Stimulated activated naive CD8-positive, alpha-beta T cell treated with anti-CD3 and anti-CD28 coated beads, Interleukin-15, Interleukin-2, amounts not matched to agents 100 U/mL and 50 U/mL, for 24 hours (primary cell): ENCODE measurements at regions not wholly inside any gene's neighbourhood (a gene's known extent, or its start where the extent isn't known, plus 50 kb on each side); places are given as distances from the start of the nearest gene placed in this dataset.
A peak's percentile ranks its signal among the peaks of the same experiment; 100 is the strongest.

Experiments used
- ATAC-seq: fragments of 150-1000 bp; cut with Tn5 transposase; one replicate; pipeline ENCODE4 v1.10.0; 2021
- DNase-seq: peaks from one replicate; pipeline ENCODE4 v3.0.0; 2021

- DNase-seq (no peak), ATAC-seq (no peak)
Observed at GRCh38 chr4:14716691-14717090, 285.6 kb upstream of the CPEB2 start.

GRCh38 chr4:14719053-14719452, 283.2 kb upstream of the CPEB2 start:
- ATAC-seq (no peak), DNase-seq (no peak)

GRCh38 chr4:14726441-14726840, 275.8 kb upstream of the CPEB2 start:
- DNase-seq, result no peak
- ATAC-seq, result no peak

- DNase-seq (no peak), ATAC-seq (no peak)
Observed at GRCh38 chr4:14726877-14727361, 275.4 kb upstream of the CPEB2 start.

- no peak for DNase-seq
- ATAC-seq, result no peak
Observed at GRCh38 chr4:14729282-14730000, 272.8 kb upstream of the CPEB2 start.

- no peak for ATAC-seq
- no peak for DNase-seq
Observed at GRCh38 chr4:14742054-14742453, 260.2 kb upstream of the CPEB2 start.

GRCh38 chr4:14743172-14743571, 259.1 kb upstream of the CPEB2 start:
- DNase-seq, result no peak
- no peak for ATAC-seq

GRCh38 chr4:14743601-14744000, 258.7 kb upstream of the CPEB2 start:
- DNase-seq, result no peak
- no peak for ATAC-seq

GRCh38 chr4:14744346-14744745, 257.9 kb upstream of the CPEB2 start:
- no peak for DNase-seq

GRCh38 chr4:14749910-14750309, 252.4 kb upstream of the CPEB2 start:
- peak; percentile 6 for DNase-seq
- no peak for ATAC-seq

More at GRCh38 chr4:14744346-14744745, 257.9 kb upstream of the CPEB2 start:
- ATAC-seq, result no peak

GRCh38 chr4:14752341-14753046, 249.8 kb upstream of the CPEB2 start:
- DNase-seq (no peak), ATAC-seq (no peak)

GRCh38 chr4:14767142-14767541, 235.1 kb upstream of the CPEB2 start:
- DNase-seq (no peak), ATAC-seq (peak; percentile 30)

GRCh38 chr4:14768449-14768848, 233.8 kb upstream of the CPEB2 start:
- ATAC-seq (peak; percentile 16), DNase-seq (no peak)

GRCh38 chr4:14769993-14770392, 232.3 kb upstream of the CPEB2 start:
- no peak for DNase-seq
- ATAC-seq, result no peak

GRCh38 chr4:14771094-14771493, 231.2 kb upstream of the CPEB2 start:
- ATAC-seq, result no peak

GRCh38 chr4:14771504-14772175, 230.6 kb upstream of the CPEB2 start:
- DNase-seq, result no peak
- ATAC-seq, result no peak

More at GRCh38 chr4:14771094-14771493, 231.2 kb upstream of the CPEB2 start:
- DNase-seq, result no peak

- ATAC-seq (peak; percentile 32), DNase-seq (no peak)
Observed at GRCh38 chr4:14772388-14772787, 229.9 kb upstream of the CPEB2 start.

- peak; percentile 50 for DNase-seq
- peak; percentile 96 for ATAC-seq
Observed at GRCh38 chr4:14783011-14783877, 219.0 kb upstream of the CPEB2 start.

GRCh38 chr4:14787221-14787620, 215.1 kb upstream of the CPEB2 start:
- ATAC-seq (no peak), DNase-seq (no peak)

GRCh38 chr4:14787894-14788293, 214.4 kb upstream of the CPEB2 start:
- ATAC-seq (no peak), DNase-seq (no peak)

GRCh38 chr4:14790494-14790893, 211.8 kb upstream of the CPEB2 start:
- DNase-seq (no peak), ATAC-seq (peak; percentile 60)

GRCh38 chr4:14792702-14793227, 209.5 kb upstream of the CPEB2 start:
- peak; percentile 32 for ATAC-seq
- DNase-seq, result no peak
